Stomach (tissue), 4 donors: ENCODE measurements at regions not wholly inside any gene's neighbourhood (a gene's known extent, or its start where the extent isn't known, plus 50 kb on each side); places are given as distances from the start of the nearest gene placed in this dataset.

Experiments
- EP300 ChIP-seq: sonication (generic); formaldehyde crosslinking; IDR thresholded peaks from one replicate; pipeline ENCODE4 v1.6.1; 2017; ENCODE audit warnings: antibody characterized with exemption
- POLR2A ChIP-seq, 4 donors: fragments of 450-650 bp; IDR thresholded peaks; one replicate each; pipeline ENCODE4 v1.6.1; 2016; ENCODE audit warnings: antibody characterized with exemption in 4 of 4, control low read depth in 2 of 4, mild to moderate bottlenecking in 1 of 4, moderate library complexity in 1 of 4
- POLR2AphosphoS5 ChIP-seq, 3 donors: sonication (generic); formaldehyde crosslinking; IDR thresholded peaks; one replicate each; pipeline ENCODE4 v1.6.1; 2016; ENCODE audit warnings: antibody characterized with exemption in 3 of 3
- TF ChIP-seq, protein P1 (sequence below), 7 experiments: fragments of 450-650 bp in 4 of 7; fragments of 200-600 bp in 3 of 7; sonication (generic) in 3 of 7; IDR thresholded peaks; one replicate each; pipeline ENCODE4 v1.5.1; 2016 to 2019; ENCODE audit warnings: antibody characterized with exemption in 7 of 7, control low read depth in 2 of 7, mild to moderate bottlenecking in 1 of 7

GRCh38 chr3:145892869-145893268, 268.1 kb downstream of the PLOD2 start:
- no peak for TF ChIP-seq POLR2A (IDR thresholded peaks at IDR 0.05)
- TF ChIP-seq, protein P1, sequence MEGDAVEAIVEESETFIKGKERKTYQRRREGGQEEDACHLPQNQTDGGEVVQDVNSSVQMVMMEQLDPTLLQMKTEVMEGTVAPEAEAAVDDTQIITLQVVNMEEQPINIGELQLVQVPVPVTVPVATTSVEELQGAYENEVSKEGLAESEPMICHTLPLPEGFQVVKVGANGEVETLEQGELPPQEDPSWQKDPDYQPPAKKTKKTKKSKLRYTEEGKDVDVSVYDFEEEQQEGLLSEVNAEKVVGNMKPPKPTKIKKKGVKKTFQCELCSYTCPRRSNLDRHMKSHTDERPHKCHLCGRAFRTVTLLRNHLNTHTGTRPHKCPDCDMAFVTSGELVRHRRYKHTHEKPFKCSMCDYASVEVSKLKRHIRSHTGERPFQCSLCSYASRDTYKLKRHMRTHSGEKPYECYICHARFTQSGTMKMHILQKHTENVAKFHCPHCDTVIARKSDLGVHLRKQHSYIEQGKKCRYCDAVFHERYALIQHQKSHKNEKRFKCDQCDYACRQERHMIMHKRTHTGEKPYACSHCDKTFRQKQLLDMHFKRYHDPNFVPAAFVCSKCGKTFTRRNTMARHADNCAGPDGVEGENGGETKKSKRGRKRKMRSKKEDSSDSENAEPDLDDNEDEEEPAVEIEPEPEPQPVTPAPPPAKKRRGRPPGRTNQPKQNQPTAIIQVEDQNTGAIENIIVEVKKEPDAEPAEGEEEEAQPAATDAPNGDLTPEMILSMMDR (IDR thresholded peaks at IDR 0.05), result no peak
- TF ChIP-seq EP300, result no peak
- no peak for TF ChIP-seq POLR2AphosphoS5 (IDR thresholded peaks at IDR 0.05)
